ENCODE measurements at regions not wholly inside any gene's neighbourhood (a gene's known extent, or its start where the extent isn't known, plus 50 kb on each side); places are given as distances from the start of the nearest gene placed in this dataset.

DNA sequence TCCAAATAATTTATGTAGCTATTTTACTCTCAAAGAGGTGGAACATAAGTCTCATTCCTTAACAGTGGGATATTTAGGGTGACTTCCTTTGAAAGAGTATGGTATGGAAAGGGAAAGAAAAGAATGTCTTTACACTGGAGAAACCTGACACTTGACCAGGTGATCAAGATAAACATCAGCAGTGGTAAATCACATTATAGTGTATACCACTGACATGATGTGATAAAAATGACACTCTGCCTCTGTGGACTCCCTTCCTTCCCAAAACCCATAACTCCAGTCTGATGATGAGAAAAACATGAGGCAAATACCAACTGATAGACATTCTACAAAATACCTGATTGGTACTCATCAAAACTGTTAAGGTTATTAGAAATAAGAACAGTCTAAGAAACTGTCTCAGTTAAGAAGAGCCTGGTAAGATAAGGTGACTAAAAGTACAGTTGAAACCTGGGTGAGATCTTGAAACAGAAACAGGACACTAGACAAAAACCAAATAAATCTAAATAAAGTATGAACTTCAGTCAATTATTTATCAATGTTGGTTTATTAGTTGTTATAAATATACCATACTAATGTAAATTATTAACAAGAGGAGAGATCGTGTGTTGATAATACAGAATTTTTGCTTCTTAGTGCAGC, 144.2 kb upstream of the PCDH18 start:
- Histone ChIP-seq H3K27me3 (ENCODE audit: insufficient read depth, low read length) (no peaks in the 10 kb centered on the region), H3K36me3 (ENCODE audit: insufficient read depth, low read length) (no peaks in the 10 kb centered on the region), H3K9me3 (ENCODE audit: low read length) (peaks cover 2% of the 10 kb centered on the region), H3K4me3 (ENCODE audit: low read length) (no peak overlapping the region), H3K4me1 (ENCODE audit: insufficient read depth, low read length) (no peaks in the 10 kb centered on the region), H2AFZ (ENCODE audit: low read depth, low read length) (no peak overlapping the region)

GRCh38 chr4:137674066-137674465, 141.8 kb upstream of the PCDH18 start:
- no peaks in the 10 kb centered on the region for H3K27me3 ChIP-seq (ENCODE audit: insufficient read depth, low read length)
- no peaks in the 10 kb centered on the region for H3K4me1 ChIP-seq (ENCODE audit: insufficient read depth, low read length)
- no peak overlapping the region for H2AFZ ChIP-seq (ENCODE audit: low read depth, low read length)
- H3K36me3 ChIP-seq (ENCODE audit: insufficient read depth, low read length): no peaks in the 10 kb centered on the region
- H3K4me3 ChIP-seq (ENCODE audit: low read length): no peak overlapping the region
- H3K9me3 ChIP-seq (ENCODE audit: low read length): peaks cover 2% of the 10 kb centered on the region

DNA sequence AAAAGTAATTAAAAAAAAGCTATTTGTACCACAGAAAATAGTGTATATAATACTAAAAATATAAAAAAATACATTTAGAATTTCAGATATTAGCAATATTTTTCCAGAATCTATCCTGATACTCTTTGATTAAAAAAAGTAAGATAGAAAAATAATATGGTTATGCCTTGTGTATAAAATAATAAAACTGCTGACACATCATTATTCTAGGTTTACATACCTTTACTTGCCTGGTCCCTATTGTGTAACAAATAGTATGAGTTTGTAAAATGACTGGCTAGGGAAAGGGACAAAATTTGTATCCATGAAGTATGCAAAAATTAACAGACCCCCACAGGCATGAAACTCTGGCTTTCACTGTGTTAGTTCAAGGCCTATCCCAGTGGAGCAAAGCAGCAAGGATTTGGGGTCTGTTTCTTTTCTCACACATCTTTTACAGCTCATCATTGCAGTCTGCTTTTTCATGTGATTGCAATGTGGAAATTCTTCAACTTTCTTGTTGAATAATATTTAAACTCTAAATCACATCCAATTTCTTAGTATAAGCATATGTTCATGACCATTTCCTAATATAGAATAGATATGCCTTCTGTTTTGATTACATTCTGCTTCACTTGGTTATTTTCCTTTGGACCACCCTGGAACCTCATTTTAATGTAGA, 136.7 kb upstream of the PCDH18 start:
- Histone ChIP-seq H3K4me3 (ENCODE audit: low read length) (no peak overlapping the region), H3K4me1 (ENCODE audit: insufficient read depth, low read length) (peaks cover 6% of the 10 kb centered on the region), H3K9me3 (ENCODE audit: low read length) (no peaks in the 10 kb centered on the region), H2AFZ (ENCODE audit: low read depth, low read length) (no peak overlapping the region), H3K27me3 (ENCODE audit: insufficient read depth, low read length) (no peaks in the 10 kb centered on the region), H3K36me3 (ENCODE audit: insufficient read depth, low read length) (no peaks in the 10 kb centered on the region)

DNA sequence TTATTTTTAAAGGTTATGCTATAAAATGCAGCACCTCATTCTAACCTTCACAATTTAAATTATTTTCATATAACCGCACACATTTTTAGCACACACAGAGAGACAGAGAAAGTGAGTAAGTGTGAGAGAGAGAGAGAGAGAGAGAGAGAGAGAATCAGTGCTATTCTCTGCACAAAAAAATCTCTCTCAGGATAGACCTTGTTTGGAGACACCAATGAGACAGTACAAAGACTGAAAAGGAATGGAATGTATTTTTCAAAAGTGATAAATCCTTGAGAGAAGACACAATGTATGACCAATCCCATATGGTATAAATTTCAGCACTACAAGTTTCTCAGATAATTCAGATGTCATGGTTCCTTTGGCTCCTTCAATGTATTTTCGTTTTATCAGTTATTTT, 132.1 kb upstream of the PCDH18 start:
- H3K9me3 ChIP-seq (ENCODE audit: low read length): peaks cover 5% of the 10 kb centered on the region
- no peaks in the 10 kb centered on the region for H3K27me3 ChIP-seq (ENCODE audit: insufficient read depth, low read length)
- H3K4me3 ChIP-seq (ENCODE audit: low read length): no peak overlapping the region
- no peaks in the 10 kb centered on the region for H3K36me3 ChIP-seq (ENCODE audit: insufficient read depth, low read length)
- H2AFZ ChIP-seq (ENCODE audit: low read depth, low read length): peak overlapping the region; percentile 78
- H3K4me1 ChIP-seq (ENCODE audit: insufficient read depth, low read length): peaks cover 19% of the 10 kb centered on the region

- Histone ChIP-seq H2AFZ (ENCODE audit: low read depth, low read length) (peak overlapping the region; percentile 78), H3K9me3 (ENCODE audit: low read length) (peaks cover 5% of the 10 kb centered on the region), H3K4me1 (ENCODE audit: insufficient read depth, low read length) (peaks cover 22% of the 10 kb centered on the region), H3K4me3 (ENCODE audit: low read length) (no peak overlapping the region), H3K27me3 (ENCODE audit: insufficient read depth, low read length) (no peaks in the 10 kb centered on the region), H3K36me3 (ENCODE audit: insufficient read depth, low read length) (no peaks in the 10 kb centered on the region)
These were observed 131.7 kb upstream of the PCDH18 start for GRCh38 chr4:137664046-137664387.

DNA sequence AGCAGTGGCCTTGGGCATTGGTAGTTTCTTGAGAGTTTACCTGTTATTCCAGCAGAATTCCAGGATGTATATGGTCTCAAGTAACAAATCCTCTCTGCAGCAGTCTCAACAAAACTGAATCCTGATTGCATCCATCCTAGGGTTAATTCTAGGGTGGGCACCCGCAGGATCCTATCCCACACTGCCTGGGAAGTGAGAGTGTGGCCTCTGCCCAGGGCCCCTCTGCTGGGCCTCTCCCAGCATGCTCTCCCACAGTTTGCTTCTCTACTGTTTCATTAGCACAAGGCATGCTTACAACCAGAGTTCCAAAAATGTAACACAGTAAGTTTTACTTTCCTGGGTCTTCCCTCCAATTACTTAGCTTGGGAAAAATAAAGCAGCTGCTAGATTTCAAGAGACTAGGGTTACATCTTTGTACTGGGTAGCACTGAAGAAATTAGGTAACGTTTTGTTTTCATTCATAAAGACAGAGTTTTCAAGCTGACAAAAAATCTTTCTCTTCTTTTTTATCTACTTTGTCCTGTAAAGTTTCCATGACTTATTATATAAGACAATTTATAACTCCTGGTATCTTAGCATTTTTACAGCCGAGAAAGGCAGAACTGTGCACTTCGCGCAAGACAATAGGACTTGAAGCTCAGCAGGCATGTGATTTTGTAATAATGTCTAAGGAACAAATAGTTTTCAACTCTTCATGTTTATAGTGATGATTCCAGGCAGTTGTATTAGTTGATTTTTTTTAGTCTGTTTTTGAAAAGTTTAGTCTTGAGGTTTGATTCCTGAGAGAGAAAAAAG, 131.2 kb upstream of the PCDH18 start:
- H3K36me3 ChIP-seq (ENCODE audit: insufficient read depth, low read length): no peaks in the 10 kb centered on the region
- H3K4me3 ChIP-seq (ENCODE audit: low read length): no peak overlapping the region
- H2AFZ ChIP-seq (ENCODE audit: low read depth, low read length): peak overlapping the region; percentile 78
- peaks cover 24% of the 10 kb centered on the region for H3K4me1 ChIP-seq (ENCODE audit: insufficient read depth, low read length)
- H3K27me3 ChIP-seq (ENCODE audit: insufficient read depth, low read length): no peaks in the 10 kb centered on the region
- peaks cover 5% of the 10 kb centered on the region for H3K9me3 ChIP-seq (ENCODE audit: low read length)

- Histone ChIP-seq H3K4me1 (ENCODE audit: insufficient read depth, low read length) (peaks cover 24% of the 10 kb centered on the region), H3K36me3 (ENCODE audit: insufficient read depth, low read length) (no peaks in the 10 kb centered on the region), H3K4me3 (ENCODE audit: low read length) (no peak overlapping the region), H3K27me3 (ENCODE audit: insufficient read depth, low read length) (no peaks in the 10 kb centered on the region), H3K9me3 (ENCODE audit: low read length) (peaks cover 5% of the 10 kb centered on the region), H2AFZ (ENCODE audit: low read depth, low read length) (no peak overlapping the region)
These were observed 129.4 kb upstream of the PCDH18 start for GRCh38 chr4:137661693-137662092.

- no peaks in the 10 kb centered on the region for H3K27me3 ChIP-seq (ENCODE audit: insufficient read depth, low read length)
- no peak overlapping the region for H3K4me3 ChIP-seq (ENCODE audit: low read length)
- peaks cover 31% of the 10 kb centered on the region for H3K4me1 ChIP-seq (ENCODE audit: insufficient read depth, low read length)
- H3K9me3 ChIP-seq (ENCODE audit: low read length): peaks cover 5% of the 10 kb centered on the region
- H2AFZ ChIP-seq (ENCODE audit: low read depth, low read length): no peak overlapping the region
- H3K36me3 ChIP-seq (ENCODE audit: insufficient read depth, low read length): no peaks in the 10 kb centered on the region
These were observed 127.9 kb upstream of the PCDH18 start for GRCh38 chr4:137660211-137660610.

DNA sequence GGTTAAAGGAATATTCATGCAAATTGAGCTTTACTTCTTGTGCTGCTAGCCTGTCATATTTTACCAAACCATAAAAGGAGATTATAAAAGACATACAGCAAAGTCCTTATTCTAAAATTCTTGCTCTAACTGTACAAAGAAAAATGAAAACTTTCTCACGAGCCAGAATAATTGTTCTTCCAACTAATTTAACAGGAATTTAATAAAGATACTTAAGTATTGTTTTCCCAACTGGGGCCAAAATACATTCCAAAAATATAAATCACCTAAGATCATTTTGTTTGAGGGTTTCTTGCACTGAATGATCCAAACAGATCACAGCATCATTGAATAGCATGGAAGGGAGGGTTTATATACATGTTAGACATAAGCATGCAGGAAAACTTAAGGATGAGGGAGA, 127.1 kb upstream of the PCDH18 start:
- Histone ChIP-seq H3K9me3 (ENCODE audit: low read length) (peaks cover 5% of the 10 kb centered on the region), H3K36me3 (ENCODE audit: insufficient read depth, low read length) (no peaks in the 10 kb centered on the region), H3K4me3 (ENCODE audit: low read length) (no peak overlapping the region), H2AFZ (ENCODE audit: low read depth, low read length) (no peak overlapping the region), H3K27me3 (ENCODE audit: insufficient read depth, low read length) (no peaks in the 10 kb centered on the region), H3K4me1 (ENCODE audit: insufficient read depth, low read length) (peaks cover 30% of the 10 kb centered on the region)

DNA sequence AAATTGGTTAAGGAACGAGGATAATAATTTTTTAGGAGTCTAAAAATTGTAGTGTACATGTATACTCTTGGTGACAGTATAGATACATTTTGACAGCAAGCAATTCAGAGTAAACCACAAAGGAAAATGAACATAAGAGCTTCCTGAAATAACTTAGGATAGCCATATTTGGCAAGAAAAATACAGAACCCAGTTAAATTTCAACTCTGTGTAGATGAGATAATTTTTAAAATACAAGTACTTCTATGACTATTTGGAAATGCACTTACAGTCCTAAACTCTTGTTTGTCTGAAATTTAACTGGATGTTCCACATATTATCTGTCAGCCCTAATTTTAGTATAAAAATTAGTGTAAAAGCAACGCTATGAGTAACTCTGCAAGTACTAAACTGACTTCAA, 124.4 kb upstream of the PCDH18 start:
- peaks cover 14% of the 10 kb centered on the region for H3K4me1 ChIP-seq (ENCODE audit: insufficient read depth, low read length)
- no peak overlapping the region for H3K4me3 ChIP-seq (ENCODE audit: low read length)
- H3K9me3 ChIP-seq (ENCODE audit: low read length): no peaks in the 10 kb centered on the region
- H2AFZ ChIP-seq (ENCODE audit: low read depth, low read length): no peak overlapping the region
- H3K36me3 ChIP-seq (ENCODE audit: insufficient read depth, low read length): no peaks in the 10 kb centered on the region
- no peaks in the 10 kb centered on the region for H3K27me3 ChIP-seq (ENCODE audit: insufficient read depth, low read length)

DNA sequence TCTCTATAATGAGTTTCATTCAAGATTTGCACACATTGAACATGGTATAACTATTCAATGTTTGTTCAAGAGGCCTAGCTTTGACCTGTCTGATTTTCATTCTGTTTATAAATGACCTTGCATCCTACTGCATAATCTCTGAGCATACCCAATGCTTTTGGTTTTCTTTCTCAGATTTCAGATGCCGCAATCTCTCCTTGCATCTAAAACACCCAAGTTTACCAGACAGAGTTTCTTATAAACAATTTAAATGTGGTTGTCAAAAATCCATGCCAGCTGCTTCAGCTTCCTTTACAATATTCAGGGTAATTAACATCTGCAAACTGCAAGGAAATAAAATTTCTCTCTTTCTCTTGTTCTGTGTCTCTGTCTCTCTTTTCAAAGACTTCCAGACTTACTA, 123.0 kb upstream of the PCDH18 start:
- Histone ChIP-seq H3K27me3 (ENCODE audit: insufficient read depth, low read length) (no peaks in the 10 kb centered on the region), H3K4me3 (ENCODE audit: low read length) (no peak overlapping the region), H3K36me3 (ENCODE audit: insufficient read depth, low read length) (no peaks in the 10 kb centered on the region), H3K4me1 (ENCODE audit: insufficient read depth, low read length) (peaks cover 14% of the 10 kb centered on the region), H3K9me3 (ENCODE audit: low read length) (no peaks in the 10 kb centered on the region), H2AFZ (ENCODE audit: low read depth, low read length) (peak overlapping the region; percentile 61)

DNA sequence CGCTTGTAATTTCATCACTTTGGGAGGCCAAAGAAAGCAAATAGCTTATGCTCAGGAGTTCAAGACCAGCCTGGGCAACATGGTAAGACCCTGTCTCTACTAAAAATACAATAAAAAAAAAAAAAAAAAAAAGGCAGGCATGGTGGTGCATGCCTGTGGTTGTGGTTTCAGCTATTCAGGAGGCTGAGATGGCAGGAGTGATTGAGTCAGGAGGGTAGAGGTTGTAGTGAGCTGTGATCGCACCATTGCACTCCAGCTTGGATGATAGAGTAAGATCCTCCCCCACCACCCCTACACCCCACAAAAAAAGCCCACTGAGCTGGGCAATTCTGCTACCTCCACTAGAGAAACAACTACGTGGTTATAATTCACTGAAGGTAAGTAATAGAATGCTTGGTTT, 118.8 kb upstream of the PCDH18 start:
- peaks cover 17% of the 10 kb centered on the region for H3K4me1 ChIP-seq (ENCODE audit: insufficient read depth, low read length)
- no peaks in the 10 kb centered on the region for H3K36me3 ChIP-seq (ENCODE audit: insufficient read depth, low read length)
- H3K27me3 ChIP-seq (ENCODE audit: insufficient read depth, low read length): no peaks in the 10 kb centered on the region
- H3K9me3 ChIP-seq (ENCODE audit: low read length): no peaks in the 10 kb centered on the region
- no peak overlapping the region for H3K4me3 ChIP-seq (ENCODE audit: low read length)
- H2AFZ ChIP-seq (ENCODE audit: low read depth, low read length): no peak overlapping the region

- Histone ChIP-seq H3K36me3 (ENCODE audit: insufficient read depth, low read length) (no peaks in the 10 kb centered on the region), H3K4me3 (ENCODE audit: low read length) (no peak overlapping the region), H3K9me3 (ENCODE audit: low read length) (no peaks in the 10 kb centered on the region), H3K4me1 (ENCODE audit: insufficient read depth, low read length) (peaks cover 10% of the 10 kb centered on the region), H3K27me3 (ENCODE audit: insufficient read depth, low read length) (no peaks in the 10 kb centered on the region), H2AFZ (ENCODE audit: low read depth, low read length) (no peak overlapping the region)
These were observed 117.6 kb upstream of the PCDH18 start for GRCh38 chr4:137649711-137650450.

All from neuron (in vitro differentiated cells).